Endothelial cell of umbilical vein (primary cell): ENCODE measurements at regions not wholly inside any gene's neighbourhood (a gene's known extent, or its start where the extent isn't known, plus 50 kb on each side); places are given as distances from the start of the nearest gene placed in this dataset.
A peak's percentile ranks its signal among the peaks of the same experiment; 100 is the strongest.

ENCODE experiments used
- BruUV-seq: library from RNA; stranded (reverse); fragments of 400-500 nt; replicated peaks from 2 replicates; lab custom pipeline; 2021; lab: Mats Ljungman, UMichigan
- CTCF ChIA-PET: fragments of 300-600, 350-600 bp; sonication (Branson Sonifier 250); formaldehyde crosslinking; loops from one replicate; lab custom pipeline; 2021; ENCODE audit warnings: antibody characterized with exemption, inconsistent platforms; lab: Charles Lee
- POLR2A ChIA-PET: fragments of 300-600, 350-600 bp; sonication (Branson Sonifier 250); formaldehyde crosslinking; loops from one replicate; lab custom pipeline; 2021; ENCODE audit warnings: antibody characterized with exemption, inconsistent platforms; lab: Charles Lee
- DNase-seq: peaks from one replicate; pipeline ENCODE4 v3.0.0-alpha.2; 2011; ENCODE audit warnings: low read depth, low spot score
- FAIRE-seq: peaks from 2 replicates; lab custom pipeline; 2011; peaks lifted over from hg19 to GRCh38; lab: Jason Lieb, UNC
- H2AFZ ChIP-seq: 2 replicates; pipeline ENCODE4 v1.6.0; 2012; ENCODE audit warnings: low read depth, low read length, control low read depth, inconsistent platforms
- H3K27ac ChIP-seq: 2 replicates; pipeline ENCODE4 v1.5.1; 2011; ENCODE audit warnings: low read depth, mild to moderate bottlenecking, control low read depth, low read length, moderate library complexity; ENCODE audit not compliant: insufficient read depth
- H3K27me3 ChIP-seq, 2 experiments: 2 replicates each; pipeline versions ENCODE4 v1.6.0 to v1.6.1; 2011; ENCODE audit warnings: low read length in 2 of 2, mixed read lengths in 1 of 2; ENCODE audit not compliant: control insufficient read depth in 2 of 2, insufficient read depth in 2 of 2
- H3K36me3 ChIP-seq, 2 experiments: 2 replicates in 1 of 2; 3 replicates in 1 of 2; pipeline ENCODE4 v1.5.1; 2011; ENCODE audit warnings: low read length in 2 of 2, mild to moderate bottlenecking in 1 of 2, moderate library complexity in 1 of 2; ENCODE audit not compliant: control insufficient read depth in 2 of 2, insufficient read depth in 2 of 2; ENCODE audit errors: extremely low read depth in 1 of 2
- H3K4me1 ChIP-seq: 3 replicates; pipeline ENCODE4 v1.5.1; 2011; ENCODE audit warnings: mild to moderate bottlenecking, low read length; ENCODE audit not compliant: control insufficient read depth, insufficient read depth; ENCODE audit errors: extremely low read depth
- H3K4me2 ChIP-seq: 2 replicates; pipeline ENCODE4 v1.6.1; 2011; ENCODE audit warnings: low read length, control low read depth, mixed read lengths; ENCODE audit not compliant: insufficient read depth
- H3K4me3 ChIP-seq, 3 experiments: fragments of 200-600 bp in 1 of 3; sonication (generic), shearing (Covaris generic) in 1 of 3; replicated peaks in 1 of 3; 2 replicates each; pipeline ENCODE4 v1.5.1; 2011 to 2016; ENCODE audit warnings: control low read depth in 3 of 3, low read length in 3 of 3, mild to moderate bottlenecking in 2 of 3, inconsistent platforms in 1 of 3, low read depth in 1 of 3, moderate library complexity in 1 of 3; ENCODE audit not compliant: insufficient read depth in 1 of 3
- H3K79me2 ChIP-seq: 2 replicates; pipeline ENCODE4 v1.6.0; 2012; ENCODE audit warnings: low read length, inconsistent platforms; ENCODE audit not compliant: control insufficient read depth, insufficient read depth
- H3K9ac ChIP-seq: replicated peaks from 2 replicates; pipeline ENCODE3; 2011; ENCODE audit warnings: low read length, control low read depth; ENCODE audit not compliant: insufficient read depth; ENCODE audit errors: extremely low read depth
- H3K9me1 ChIP-seq: replicated peaks from 3 replicates; pipeline ENCODE4 v1.6.0; 2011; ENCODE audit warnings: mild to moderate bottlenecking, low read length; ENCODE audit not compliant: control insufficient read depth, insufficient read depth; ENCODE audit errors: extremely low read depth
- H3K9me3 ChIP-seq: replicated peaks from 2 replicates; pipeline ENCODE4 v1.5.1; 2012; ENCODE audit warnings: low read length, inconsistent platforms; ENCODE audit not compliant: control insufficient read depth, insufficient read depth
- H4K20me1 ChIP-seq: replicated peaks from 2 replicates; pipeline ENCODE3; 2011; ENCODE audit warnings: mild to moderate bottlenecking, low read length; ENCODE audit not compliant: control insufficient read depth, insufficient read depth; ENCODE audit errors: extremely low read depth
- CTCF ChIP-seq, 2 donors: IDR thresholded peaks; 1 replicate in 1 of 2; 2 replicates in 1 of 2; pipeline ENCODE4 v1.5.1; 2011; ENCODE audit warnings: low read length in 2 of 2, mild to moderate bottlenecking in 2 of 2, moderate library complexity in 2 of 2, control low read depth in 1 of 2, inconsistent platforms in 1 of 2, low read depth in 1 of 2; ENCODE audit not compliant: insufficient read depth in 1 of 2; ENCODE audit errors: extremely low read depth in 1 of 2
- POLR2AphosphoS5 ChIP-seq: IDR thresholded peaks from 2 replicates; pipeline ENCODE4 v1.6.1; 2012; ENCODE audit warnings: low read depth, mild to moderate bottlenecking, control low read depth, low read length, moderate library complexity; ENCODE audit not compliant: insufficient read depth
- dilution Hi-C: fragments of 300-500 bp; cut with MboI; formaldehyde crosslinking; loops from one replicate; pipeline ENCODE4 v1.15.0; 2019; ENCODE audit warnings: low sequenced_read_pairs; ENCODE audit not compliant: extremely low pct_ligation_motif_present
- intact Hi-C: fragments of 100-400 bp; cut with micrococcal nuclease; formaldehyde crosslinking; loops from one replicate; pipeline ENCODE4 v1.10.0; 2022
- TF ChIP-seq, protein P1 (sequence below): IDR thresholded peaks from 2 replicates; pipeline ENCODE4 v1.6.1; 2011; ENCODE audit not compliant: insufficient read depth, insufficient read length

- CTCF ChIA-PET: interaction anchor here (0.6 to 2.8 kb wide), 13 partner anchors 10 to 760 kb away, joined by 3 to 77 read pairs (median 3); no protein-coding TSS in a partner anchor
- TF ChIP-seq POLR2AphosphoS5: no peak
- TF ChIP-seq CTCF (IDR thresholded peaks at IDR 0.05; ENCODE audit: extremely low read depth in 1 of 2, insufficient read depth in 1 of 2, low read depth in 1 of 2, low read length in 2 of 2): peak; percentile 54
- TF ChIP-seq, protein P1, sequence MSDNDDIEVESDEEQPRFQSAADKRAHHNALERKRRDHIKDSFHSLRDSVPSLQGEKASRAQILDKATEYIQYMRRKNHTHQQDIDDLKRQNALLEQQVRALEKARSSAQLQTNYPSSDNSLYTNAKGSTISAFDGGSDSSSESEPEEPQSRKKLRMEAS: no peak
- no peaks in the 10 kb centered on the region for H4K20me1 ChIP-seq
- no peak overlapping the region for H3K27ac ChIP-seq
- intact Hi-C loops (loop anchor here (1.0 to 2.0 kb wide), 3 partner anchors 86 to 760 kb away; no protein-coding TSS in a partner anchor), dilution Hi-C loops (no loop called here)
- no peak overlapping the region for H3K9ac ChIP-seq
- H2AFZ ChIP-seq: no peak overlapping the region
- FAIRE-seq: peak; percentile 28
- no peaks in the 10 kb centered on the region for H3K27me3 ChIP-seq
- H3K4me3 ChIP-seq: no peak overlapping the region
- no peaks in the 10 kb centered on the region for H3K9me1 ChIP-seq
- no peaks in the 10 kb centered on the region for H3K4me1 ChIP-seq
- POLR2A ChIA-PET: no interaction called here
- DNase-seq: peak; percentile 34
- H3K4me2 ChIP-seq: no peak overlapping the region
- no peaks in the 10 kb centered on the region for H3K79me2 ChIP-seq
- H3K36me3 ChIP-seq: no peaks in the 10 kb centered on the region
- H3K9me3 ChIP-seq: no peaks in the 10 kb centered on the region
- no TSS peak for BruUV-seq
Observed at GRCh38 chr4:166252487-166253402, 379.7 kb downstream of the TLL1 start.
